Trophoblast cell (in vitro differentiated cells and primary cell): ENCODE measurements at regions not wholly inside any gene's neighbourhood (a gene's known extent, or its start where the extent isn't known, plus 50 kb on each side); places are given as distances from the start of the nearest gene placed in this dataset.

Source experiments
- DNase-seq, 2 donors: peaks; one replicate each; pipeline ENCODE4 v3.0.0-alpha.2; 2016
- H2AFZ ChIP-seq: 2 replicates; pipeline ENCODE4 v1.6.1; 2013; ENCODE audit warnings: low read length, moderate library complexity, mild to moderate bottlenecking; ENCODE audit not compliant: insufficient read depth, poor library complexity
- H2AK5ac ChIP-seq: 2 replicates; pipeline ENCODE4 v1.6.1; 2013; ENCODE audit warnings: mild to moderate bottlenecking, low read length
- H2BK120ac ChIP-seq: 2 replicates; pipeline ENCODE4 v1.6.1; 2013; ENCODE audit warnings: low read length, mild to moderate bottlenecking, moderate library complexity; ENCODE audit not compliant: insufficient read depth, poor library complexity
- H2BK12ac ChIP-seq: 2 replicates; pipeline ENCODE4 v1.6.1; 2013; ENCODE audit warnings: mild to moderate bottlenecking, low read length, moderate library complexity
- H2BK5ac ChIP-seq: 2 replicates; pipeline ENCODE4 v1.6.1; 2013; ENCODE audit warnings: low read length, low read depth, moderate library complexity, mild to moderate bottlenecking; ENCODE audit not compliant: poor library complexity
- H3K14ac ChIP-seq: 2 replicates; pipeline ENCODE4 v1.6.1; 2013; ENCODE audit warnings: mild to moderate bottlenecking, low read length
- H3K18ac ChIP-seq: 2 replicates; pipeline ENCODE4 v1.6.1; 2013; ENCODE audit warnings: mild to moderate bottlenecking, low read length
- H3K23ac ChIP-seq: 2 replicates; pipeline ENCODE4 v1.6.1; 2013; ENCODE audit warnings: low read length
- H3K27ac ChIP-seq: 2 replicates; pipeline ENCODE4 v1.5.1; 2013; ENCODE audit warnings: low read depth, mild to moderate bottlenecking, inconsistent platforms, low read length, moderate library complexity
- H3K27me3 ChIP-seq: 2 replicates; pipeline ENCODE4 v1.6.1; 2013; ENCODE audit warnings: inconsistent platforms, mild to moderate bottlenecking, low read length, moderate library complexity; ENCODE audit not compliant: insufficient read depth
- H3K36me3 ChIP-seq, 2 experiments: 1 replicate in 1 of 2; 2 replicates in 1 of 2; pipeline ENCODE4 v1.6.1; 2013; ENCODE audit warnings: low read length in 2 of 2, mild to moderate bottlenecking in 2 of 2, moderate library complexity in 1 of 2; ENCODE audit not compliant: insufficient read depth in 2 of 2, control insufficient read depth in 1 of 2
- H3K4ac ChIP-seq: 2 replicates; pipeline ENCODE4 v1.6.1; 2013; ENCODE audit warnings: low read depth, mild to moderate bottlenecking, low read length, moderate library complexity
- H3K4me1 ChIP-seq, 2 experiments: 1 replicate in 1 of 2; 2 replicates in 1 of 2; pipeline ENCODE4 v1.6.1; 2013; ENCODE audit warnings: low read length in 2 of 2, mild to moderate bottlenecking in 2 of 2, moderate library complexity in 1 of 2; ENCODE audit not compliant: insufficient read depth in 2 of 2, control insufficient read depth in 1 of 2
- H3K4me2 ChIP-seq: 2 replicates; pipeline ENCODE4 v1.6.1; 2013; ENCODE audit warnings: inconsistent platforms, mild to moderate bottlenecking, low read length, moderate library complexity
- H3K4me3 ChIP-seq: 2 replicates; pipeline ENCODE4 v1.5.1; 2013; ENCODE audit warnings: mild to moderate bottlenecking, low read depth, low read length, inconsistent platforms
- H3K79me1 ChIP-seq: one replicate; pipeline ENCODE4 v1.6.1; 2013; ENCODE audit warnings: low read length
- H3K79me2 ChIP-seq: 2 replicates; pipeline ENCODE4 v1.6.1; 2013; ENCODE audit warnings: low read length, mild to moderate bottlenecking; ENCODE audit not compliant: control insufficient read depth, insufficient read depth, poor library complexity
- H3K9ac ChIP-seq: 2 replicates; pipeline ENCODE4 v1.6.1; 2013; ENCODE audit warnings: mild to moderate bottlenecking, low read length
- H3K9me3 ChIP-seq: 2 replicates; pipeline ENCODE4 v1.6.1; 2013; ENCODE audit warnings: low read depth, mild to moderate bottlenecking, control low read depth, inconsistent platforms, low read length; ENCODE audit not compliant: insufficient read depth
- H4K12ac ChIP-seq: 2 replicates; pipeline ENCODE4 v1.6.1; 2013; ENCODE audit warnings: low read depth, mild to moderate bottlenecking, low read length, moderate library complexity
- H4K8ac ChIP-seq: 2 replicates; pipeline ENCODE4 v1.6.1; 2013; ENCODE audit warnings: low read depth, mild to moderate bottlenecking, low read length, moderate library complexity
- H4K91ac ChIP-seq: one replicate; pipeline ENCODE4 v1.6.1; 2013; ENCODE audit warnings: low read depth, mild to moderate bottlenecking, low read length, moderate library complexity
- WGBS: extraction: QIAGEN DNeasy Blood & Tissue Kit; methylation state at CpG from one replicate; pipeline ENCODE4 v1.1.7; 2013; ENCODE audit warnings: missing lambda C conversion rate; ENCODE audit not compliant: insufficient read length, insufficient coverage; ENCODE audit errors: extremely low coverage; 5-methylcytosine and 5-hydroxymethylcytosine counted together

GRCh38 chr15:77724715-77725114 lies 92.0 kb upstream of the LINGO1 start:
- Histone ChIP-seq H3K27me3 (no peaks in the 10 kb centered on the region), H3K4me2 (no peak overlapping the region), H3K4ac (no peak overlapping the region), H3K9ac (no peak overlapping the region), H3K79me2 (no peaks in the 10 kb centered on the region), H4K91ac (no peak overlapping the region), H3K36me3 (no peaks in the 10 kb centered on the region), H3K79me1 (no peaks in the 10 kb centered on the region), H3K18ac (no peak overlapping the region), H3K14ac (no peak overlapping the region), H2AFZ (no peak overlapping the region), H3K4me3 (no peak overlapping the region), H2BK5ac (no peak overlapping the region), H2BK12ac (no peak overlapping the region), H3K9me3 (no peaks in the 10 kb centered on the region), H2BK120ac (no peak overlapping the region), H4K8ac (no peak overlapping the region), H4K12ac (no peak overlapping the region), H2AK5ac (no peak overlapping the region), H3K23ac (no peak overlapping the region), H3K4me1 (no peaks in the 10 kb centered on the region), H3K27ac (no peak overlapping the region)
- no CpG with 5 or more reads among the region's 6 CpGs for WGBS
- no peak for DNase-seq

- Histone ChIP-seq H3K4me1 (no peaks in the 10 kb centered on the region), H4K8ac (no peak overlapping the region), H3K18ac (no peak overlapping the region), H2AK5ac (no peak overlapping the region), H4K91ac (no peak overlapping the region), H3K4ac (no peak overlapping the region), H3K9ac (no peak overlapping the region), H3K27me3 (no peaks in the 10 kb centered on the region), H4K12ac (no peak overlapping the region), H3K79me1 (no peaks in the 10 kb centered on the region), H3K4me2 (no peak overlapping the region), H2BK12ac (no peak overlapping the region), H3K36me3 (no peaks in the 10 kb centered on the region), H3K9me3 (no peaks in the 10 kb centered on the region), H3K27ac (no peak overlapping the region), H3K23ac (no peak overlapping the region), H3K4me3 (no peak overlapping the region), H2AFZ (no peak overlapping the region), H2BK120ac (no peak overlapping the region), H2BK5ac (no peak overlapping the region), H3K14ac (no peak overlapping the region), H3K79me2 (no peaks in the 10 kb centered on the region)
- DNase-seq: no peak
- WGBS: no CpG with 5 or more reads among the region's 16 CpGs
Observed at GRCh38 chr15:77723756-77724155, 91.0 kb upstream of the LINGO1 start.

GRCh38 chr15:77722759-77723460 lies 90.2 kb upstream of the LINGO1 start:
- Histone ChIP-seq H3K27me3 (no peaks in the 10 kb centered on the region), H4K12ac (no peak overlapping the region), H3K18ac (no peak overlapping the region), H3K23ac (no peak overlapping the region), H3K79me2 (no peaks in the 10 kb centered on the region), H4K8ac (no peak overlapping the region), H2AFZ (no peak overlapping the region), H3K9me3 (no peaks in the 10 kb centered on the region), H3K9ac (no peak overlapping the region), H3K4me3 (no peak overlapping the region), H3K4ac (no peak overlapping the region), H2BK5ac (no peak overlapping the region), H3K27ac (no peak overlapping the region), H2BK12ac (no peak overlapping the region), H3K36me3 (no peaks in the 10 kb centered on the region), H3K14ac (no peak overlapping the region), H3K79me1 (no peaks in the 10 kb centered on the region), H2BK120ac (no peak overlapping the region), H4K91ac (no peak overlapping the region), H2AK5ac (no peak overlapping the region), H3K4me1 (no peaks in the 10 kb centered on the region), H3K4me2 (no peak overlapping the region)
- WGBS: no CpG with 5 or more reads among the region's 18 CpGs
- DNase-seq: no peak

DNA sequence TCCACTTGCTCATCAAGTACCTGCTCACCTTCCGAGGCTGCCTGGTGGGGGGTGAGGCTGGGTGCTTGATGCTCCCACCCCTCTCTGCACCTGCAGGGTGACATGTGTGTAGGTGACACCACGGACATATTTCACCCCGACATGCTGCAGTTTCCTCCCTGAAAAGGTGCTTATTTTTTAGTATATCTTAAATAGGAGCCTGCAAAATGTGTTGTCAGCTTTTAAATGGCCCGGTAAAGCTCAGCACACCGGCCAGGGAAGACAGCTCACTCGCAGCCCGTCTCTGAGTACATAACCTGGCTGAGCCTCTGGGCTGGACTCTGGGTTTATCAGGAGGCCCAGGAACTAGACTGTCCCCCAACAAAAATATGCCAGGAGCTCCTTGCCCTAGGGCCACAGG lies 89.3 kb upstream of the LINGO1 start:
- no peak overlapping the region for H3K27ac ChIP-seq
- H3K4me2 ChIP-seq: no peak overlapping the region
- WGBS: no CpG with 5 or more reads among the region's 7 CpGs
- no peaks in the 10 kb centered on the region for H3K4me1 ChIP-seq
- H2BK120ac ChIP-seq: no peak overlapping the region
- no peak overlapping the region for H3K18ac ChIP-seq
- H3K9ac ChIP-seq: no peak overlapping the region
- no peak overlapping the region for H2BK12ac ChIP-seq
- H4K8ac ChIP-seq: no peak overlapping the region
- H3K79me2 ChIP-seq: no peaks in the 10 kb centered on the region
- no peak overlapping the region for H2BK5ac ChIP-seq
- no peak overlapping the region for H4K91ac ChIP-seq
- no peak for DNase-seq
- H3K23ac ChIP-seq: no peak overlapping the region
- H3K79me1 ChIP-seq: no peaks in the 10 kb centered on the region
- H3K9me3 ChIP-seq: no peaks in the 10 kb centered on the region
- H3K14ac ChIP-seq: no peak overlapping the region
- H2AFZ ChIP-seq: no peak overlapping the region
- no peak overlapping the region for H3K4me3 ChIP-seq
- no peaks in the 10 kb centered on the region for H3K27me3 ChIP-seq
- no peak overlapping the region for H3K4ac ChIP-seq
- no peak overlapping the region for H2AK5ac ChIP-seq
- no peak overlapping the region for H4K12ac ChIP-seq
- no peaks in the 10 kb centered on the region for H3K36me3 ChIP-seq
